K562 (cell line): ENCODE measurements at regions not wholly inside any gene's neighbourhood (a gene's known extent, or its start where the extent isn't known, plus 50 kb on each side); places are given as distances from the start of the nearest gene placed in this dataset.

Source experiments
- ATAC-seq: fragments of 200-7000 bp; cut with Tn5 transposase; 3 replicates; pipeline ENCODE4 v1.9.1; 2020; ENCODE audit warnings: moderate library complexity
- BruUV-seq: library from RNA; stranded (reverse); fragments of 400-500 nt; replicated peaks from 2 replicates; lab custom pipeline; 2021; lab: Mats Ljungman, UMichigan
- CTCF ChIA-PET: fragments of 300-600 bp; formaldehyde crosslinking; extraction: SDS; loops from one replicate; lab custom pipeline; 2021; ENCODE audit warnings: low intra/inter-chr PET ratio; lab: Yijun Ruan, JAX
- POLR2A ChIA-PET: fragments of 300-600, 350-650 bp; sonication (Branson Sonifier 250); formaldehyde crosslinking; extraction: SDS; loops from one replicate; lab custom pipeline; 2021; ENCODE audit warnings: antibody characterized with exemption, inconsistent platforms; lab: Yijun Ruan, JAX
- DNase-seq, 4 experiments: peaks; one replicate each; pipeline versions ENCODE4 v3.0.0 to v3.0.0-alpha.2; 2011 to 2018; ENCODE audit warnings: low spot score in 3 of 4, mixed read lengths in 3 of 4; ENCODE audit errors: extremely low read depth in 1 of 4
- FAIRE-seq: peaks from 2 replicates; lab custom pipeline; 2011; peaks lifted over from hg19 to GRCh38; lab: Jason Lieb, UNC
- H2AFZ ChIP-seq: 2 replicates; pipeline ENCODE4 v1.6.0; 2011; ENCODE audit warnings: low read depth, low read length, control low read depth, inconsistent platforms
- H3K27ac ChIP-seq: fragments of 200-600 bp; 3 replicates; pipeline ENCODE4 v1.8.0; 2011; ENCODE audit warnings: low read depth, mild to moderate bottlenecking, control low read depth, inconsistent platforms, low read length, moderate library complexity, mixed read lengths; ENCODE audit errors: extremely low read depth
- H3K27me3 ChIP-seq, 2 experiments: fragments of 300-600 bp in 1 of 2; 2 replicates in 1 of 2; 3 replicates in 1 of 2; pipeline versions ENCODE4 v1.6.0 to v1.8.0; 2011; ENCODE audit warnings: inconsistent platforms in 2 of 2, low read length in 2 of 2, mild to moderate bottlenecking in 1 of 2, mixed read lengths in 1 of 2, moderate library complexity in 1 of 2; ENCODE audit not compliant: control insufficient read depth in 2 of 2, insufficient read depth in 2 of 2
- H3K36me3 ChIP-seq: fragments of 300-600 bp; 3 replicates; pipeline ENCODE4 v1.8.0; 2011; ENCODE audit warnings: mild to moderate bottlenecking, low read length, inconsistent platforms; ENCODE audit not compliant: control insufficient read depth, insufficient read depth
- H3K4me1 ChIP-seq, 2 experiments: fragments of 200-600 bp in 1 of 2; replicated peaks in 1 of 2; 2 replicates in 1 of 2; 3 replicates in 1 of 2; pipeline versions ENCODE4 v1.5.1 to v1.8.0; 2011; ENCODE audit warnings: inconsistent platforms in 2 of 2, low read length in 2 of 2, mild to moderate bottlenecking in 1 of 2, mixed read lengths in 1 of 2, moderate library complexity in 1 of 2; ENCODE audit not compliant: control insufficient read depth in 2 of 2, insufficient read depth in 2 of 2
- H3K4me2 ChIP-seq: 2 replicates; pipeline ENCODE4 v1.6.1; 2011; ENCODE audit warnings: low read length, control low read depth, inconsistent platforms, mixed read lengths; ENCODE audit not compliant: insufficient read depth
- H3K4me3 ChIP-seq: fragments of 200-600 bp; sonication (generic), shearing (Covaris generic); 2 replicates; pipeline ENCODE4 v1.5.1; 2016; ENCODE audit warnings: control low read depth, inconsistent platforms
- H3K79me2 ChIP-seq: fragments of 200-600 bp; 3 replicates; pipeline ENCODE4 v1.8.0; 2011; ENCODE audit warnings: low read length, inconsistent platforms; ENCODE audit not compliant: control insufficient read depth, insufficient read depth
- H3K9ac ChIP-seq, 2 experiments: 2 replicates each; pipeline versions ENCODE4 v1.6.0 to v1.6.1; 2011; ENCODE audit warnings: low read depth in 2 of 2, low read length in 2 of 2, control low read depth in 1 of 2, inconsistent platforms in 1 of 2, mild to moderate bottlenecking in 1 of 2, mixed read lengths in 1 of 2; ENCODE audit not compliant: insufficient read depth in 1 of 2
- H3K9me1 ChIP-seq: one replicate; pipeline ENCODE4 v1.6.0; 2011; ENCODE audit warnings: inconsistent platforms, mild to moderate bottlenecking, low read length, moderate library complexity; ENCODE audit not compliant: control insufficient read depth, insufficient read depth
- H3K9me3 ChIP-seq: replicated peaks from 2 replicates; pipeline ENCODE4 v1.5.1; 2011; ENCODE audit warnings: low read depth, low read length, inconsistent platforms; ENCODE audit not compliant: control insufficient read depth, insufficient read depth
- H4K20me1 ChIP-seq: replicated peaks from 2 replicates; pipeline ENCODE4 v1.6.1; 2011; ENCODE audit warnings: low read length, inconsistent platforms, mixed read lengths; ENCODE audit not compliant: control insufficient read depth, insufficient read depth
- BRF1 ChIP-seq: IDR thresholded peaks from 3 replicates; pipeline ENCODE4 v1.6.1; 2011; ENCODE audit warnings: borderline replicate concordance, mild to moderate bottlenecking; ENCODE audit not compliant: insufficient read length; ENCODE audit errors: extremely low read depth
- FOXA1 ChIP-seq: fragments of 450-650 bp; IDR thresholded peaks from 2 replicates; pipeline ENCODE4 v1.6.1; 2016; ENCODE audit warnings: mild to moderate bottlenecking, borderline replicate concordance
- HDAC1 ChIP-seq, 2 experiments: fragments of 450-650 bp; IDR thresholded peaks; 2 replicates each; pipeline ENCODE4 v1.6.1; 2016 to 2017; ENCODE audit warnings: inconsistent platforms in 1 of 2, mild to moderate bottlenecking in 1 of 2, moderate library complexity in 1 of 2
- HDGF ChIP-seq: fragments of 450-650 bp; IDR thresholded peaks from 2 replicates; pipeline ENCODE4 v1.6.1; 2016
- MBD2 ChIP-seq: sonication (generic); IDR thresholded peaks from 2 replicates; pipeline ENCODE4 v1.6.1; 2016; ENCODE audit warnings: low read depth, borderline replicate concordance
- POLR3A ChIP-seq: IDR thresholded peaks from 2 replicates; pipeline ENCODE4 v1.6.1; 2011; ENCODE audit warnings: borderline replicate concordance, mild to moderate bottlenecking, moderate library complexity; ENCODE audit not compliant: insufficient read length, insufficient read depth; ENCODE audit errors: extremely low read depth
- SAFB ChIP-seq: fragments of 200-400 bp; formaldehyde crosslinking; IDR thresholded peaks from 2 replicates; pipeline ENCODE4 v1.6.1; 2017; ENCODE audit warnings: low read depth, low read length, borderline replicate concordance
- SAP30 ChIP-seq: fragments of 200-600 bp; sonication (generic); IDR thresholded peaks from 2 replicates; pipeline ENCODE4 v1.6.1; 2012; ENCODE audit warnings: borderline replicate concordance, low read depth, mild to moderate bottlenecking, moderate library complexity, low read length, control low read depth, inconsistent platforms; ENCODE audit not compliant: insufficient read depth, poor library complexity, severe bottlenecking
- SREBF1 ChIP-seq: fragments of 150-350 bp; IDR thresholded peaks from 2 replicates; pipeline ENCODE4 v1.6.1; 2014; ENCODE audit warnings: antibody characterized with exemption, low read depth, low read length, borderline replicate concordance
- TEAD4 ChIP-seq, 2 experiments: sonication (generic) in 1 of 2; formaldehyde crosslinking in 1 of 2; IDR thresholded peaks; 2 replicates each; pipeline versions ENCODE4 v1.6.1 to v1.8.0; 2012 to 2022; ENCODE audit warnings: borderline replicate concordance in 1 of 2, inconsistent platforms in 1 of 2, low read length in 1 of 2, mild to moderate bottlenecking in 1 of 2, missing genetic modification reagents in 1 of 2
- TRIM28 ChIP-seq: fragments of 450-650 bp; IDR thresholded peaks from 2 replicates; pipeline ENCODE4 v1.6.1; 2017
- WGBS: fragments of 100-300 bp; shearing (Covaris generic); methylation state at CpG from one replicate; pipeline ENCODE4 v1.1.6; 2016; ENCODE audit warnings: low coverage, mixed read lengths; ENCODE audit not compliant: insufficient coverage; ENCODE audit errors: missing lambda C conversion rate; 5-methylcytosine and 5-hydroxymethylcytosine counted together
- in situ Hi-C: fragments of 300-500 bp; cut with MboI; formaldehyde crosslinking; loops from 4 replicates; pipeline ENCODE4 v1.15.0; 2018; ENCODE audit warnings: inconsistent platforms, mixed read lengths
- intact Hi-C: fragments of 100-400 bp; cut with micrococcal nuclease; formaldehyde crosslinking; loops from 2 replicates; pipeline ENCODE4 v1.14.2; 2022
- TF ChIP-seq, protein P1 (sequence below): fragments of 450-650 bp; formaldehyde crosslinking; IDR thresholded peaks from 2 replicates; pipeline ENCODE4 v1.4.0; 2020; ENCODE audit warnings: mild to moderate bottlenecking, moderate library complexity
- TF ChIP-seq, protein P2 (sequence below): conservative IDR thresholded peaks from 2 replicates; pipeline ENCODE4 v1.6.1; 2011; ENCODE audit warnings: low read depth, mild to moderate bottlenecking, low read length; ENCODE audit not compliant: control insufficient read depth
- TF ChIP-seq, protein P3 (sequence below): sonication (generic); formaldehyde crosslinking; IDR thresholded peaks from 2 replicates; pipeline ENCODE4 v1.8.0; 2023; ENCODE audit warnings: mild to moderate bottlenecking, missing genetic modification reagents
- TF ChIP-seq, protein P4 (sequence below): fragments of 450-650 bp; formaldehyde crosslinking; IDR thresholded peaks from 2 replicates; pipeline ENCODE4 v1.4.0; 2020; ENCODE audit warnings: mild to moderate bottlenecking, moderate library complexity

DNA sequence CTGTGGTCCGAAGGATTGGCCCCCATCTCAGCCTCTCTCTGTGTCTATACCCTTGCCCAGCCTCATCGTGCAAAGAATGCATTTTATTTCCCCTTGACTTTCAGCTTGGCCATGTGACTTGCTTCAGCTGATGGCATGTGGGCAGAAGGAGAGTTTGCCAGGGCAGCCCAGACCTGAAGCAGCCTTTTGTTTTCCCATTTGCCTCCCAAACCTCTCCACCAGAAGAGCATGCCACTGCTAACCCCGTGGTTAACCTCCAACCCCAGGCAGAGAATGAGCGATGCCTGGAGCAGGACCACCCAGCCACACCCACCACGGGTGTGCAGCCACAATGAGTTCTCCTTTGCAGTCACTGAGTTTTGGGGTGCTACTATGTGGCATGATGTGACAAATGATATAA lies 136.4 kb downstream of the SETD4 start:
- POLR2A ChIA-PET, result no interaction called here
- H2AFZ ChIP-seq, result no peak overlapping the region
- TF ChIP-seq TRIM28 (no peak), SAP30 (no peak), MBD2 (no peak), POLR3A (no peak), FOXA1 (no peak), HDAC1 (IDR thresholded peaks at IDR 0.05) (no peak), SAFB (no peak), BRF1 (no peak), SREBF1 (no peak), TEAD4 (IDR thresholded peaks at IDR 0.05; ENCODE audit: low read length) (no peak), TEAD4 (CRISPR knock-in tag; IDR thresholded peaks at IDR 0.05; ENCODE audit: borderline replicate concordance) (no peak), HDGF (no peak)
- TF ChIP-seq, protein P1, sequence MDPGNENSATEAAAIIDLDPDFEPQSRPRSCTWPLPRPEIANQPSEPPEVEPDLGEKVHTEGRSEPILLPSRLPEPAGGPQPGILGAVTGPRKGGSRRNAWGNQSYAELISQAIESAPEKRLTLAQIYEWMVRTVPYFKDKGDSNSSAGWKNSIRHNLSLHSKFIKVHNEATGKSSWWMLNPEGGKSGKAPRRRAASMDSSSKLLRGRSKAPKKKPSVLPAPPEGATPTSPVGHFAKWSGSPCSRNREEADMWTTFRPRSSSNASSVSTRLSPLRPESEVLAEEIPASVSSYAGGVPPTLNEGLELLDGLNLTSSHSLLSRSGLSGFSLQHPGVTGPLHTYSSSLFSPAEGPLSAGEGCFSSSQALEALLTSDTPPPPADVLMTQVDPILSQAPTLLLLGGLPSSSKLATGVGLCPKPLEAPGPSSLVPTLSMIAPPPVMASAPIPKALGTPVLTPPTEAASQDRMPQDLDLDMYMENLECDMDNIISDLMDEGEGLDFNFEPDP (CRISPR knock-in tag), result no peak
- TF ChIP-seq, protein P2, sequence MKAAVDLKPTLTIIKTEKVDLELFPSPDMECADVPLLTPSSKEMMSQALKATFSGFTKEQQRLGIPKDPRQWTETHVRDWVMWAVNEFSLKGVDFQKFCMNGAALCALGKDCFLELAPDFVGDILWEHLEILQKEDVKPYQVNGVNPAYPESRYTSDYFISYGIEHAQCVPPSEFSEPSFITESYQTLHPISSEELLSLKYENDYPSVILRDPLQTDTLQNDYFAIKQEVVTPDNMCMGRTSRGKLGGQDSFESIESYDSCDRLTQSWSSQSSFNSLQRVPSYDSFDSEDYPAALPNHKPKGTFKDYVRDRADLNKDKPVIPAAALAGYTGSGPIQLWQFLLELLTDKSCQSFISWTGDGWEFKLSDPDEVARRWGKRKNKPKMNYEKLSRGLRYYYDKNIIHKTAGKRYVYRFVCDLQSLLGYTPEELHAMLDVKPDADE, result no peak
- TF ChIP-seq, protein P3, sequence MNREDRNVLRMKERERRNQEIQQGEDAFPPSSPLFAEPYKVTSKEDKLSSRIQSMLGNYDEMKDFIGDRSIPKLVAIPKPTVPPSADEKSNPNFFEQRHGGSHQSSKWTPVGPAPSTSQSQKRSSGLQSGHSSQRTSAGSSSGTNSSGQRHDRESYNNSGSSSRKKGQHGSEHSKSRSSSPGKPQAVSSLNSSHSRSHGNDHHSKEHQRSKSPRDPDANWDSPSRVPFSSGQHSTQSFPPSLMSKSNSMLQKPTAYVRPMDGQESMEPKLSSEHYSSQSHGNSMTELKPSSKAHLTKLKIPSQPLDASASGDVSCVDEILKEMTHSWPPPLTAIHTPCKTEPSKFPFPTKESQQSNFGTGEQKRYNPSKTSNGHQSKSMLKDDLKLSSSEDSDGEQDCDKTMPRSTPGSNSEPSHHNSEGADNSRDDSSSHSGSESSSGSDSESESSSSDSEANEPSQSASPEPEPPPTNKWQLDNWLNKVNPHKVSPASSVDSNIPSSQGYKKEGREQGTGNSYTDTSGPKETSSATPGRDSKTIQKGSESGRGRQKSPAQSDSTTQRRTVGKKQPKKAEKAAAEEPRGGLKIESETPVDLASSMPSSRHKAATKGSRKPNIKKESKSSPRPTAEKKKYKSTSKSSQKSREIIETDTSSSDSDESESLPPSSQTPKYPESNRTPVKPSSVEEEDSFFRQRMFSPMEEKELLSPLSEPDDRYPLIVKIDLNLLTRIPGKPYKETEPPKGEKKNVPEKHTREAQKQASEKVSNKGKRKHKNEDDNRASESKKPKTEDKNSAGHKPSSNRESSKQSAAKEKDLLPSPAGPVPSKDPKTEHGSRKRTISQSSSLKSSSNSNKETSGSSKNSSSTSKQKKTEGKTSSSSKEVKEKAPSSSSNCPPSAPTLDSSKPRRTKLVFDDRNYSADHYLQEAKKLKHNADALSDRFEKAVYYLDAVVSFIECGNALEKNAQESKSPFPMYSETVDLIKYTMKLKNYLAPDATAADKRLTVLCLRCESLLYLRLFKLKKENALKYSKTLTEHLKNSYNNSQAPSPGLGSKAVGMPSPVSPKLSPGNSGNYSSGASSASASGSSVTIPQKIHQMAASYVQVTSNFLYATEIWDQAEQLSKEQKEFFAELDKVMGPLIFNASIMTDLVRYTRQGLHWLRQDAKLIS (CRISPR knock-in tag), result no peak
- TF ChIP-seq, protein P4, sequence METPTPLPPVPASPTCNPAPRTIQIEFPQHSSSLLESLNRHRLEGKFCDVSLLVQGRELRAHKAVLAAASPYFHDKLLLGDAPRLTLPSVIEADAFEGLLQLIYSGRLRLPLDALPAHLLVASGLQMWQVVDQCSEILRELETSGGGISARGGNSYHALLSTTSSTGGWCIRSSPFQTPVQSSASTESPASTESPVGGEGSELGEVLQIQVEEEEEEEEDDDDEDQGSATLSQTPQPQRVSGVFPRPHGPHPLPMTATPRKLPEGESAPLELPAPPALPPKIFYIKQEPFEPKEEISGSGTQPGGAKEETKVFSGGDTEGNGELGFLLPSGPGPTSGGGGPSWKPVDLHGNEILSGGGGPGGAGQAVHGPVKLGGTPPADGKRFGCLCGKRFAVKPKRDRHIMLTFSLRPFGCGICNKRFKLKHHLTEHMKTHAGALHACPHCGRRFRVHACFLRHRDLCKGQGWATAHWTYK, result no peak

More for the DNA sequence above, 136.4 kb downstream of the SETD4 start:
- FAIRE-seq (no peak), ATAC-seq (no peak), DNase-seq (no peak)
- Histone ChIP-seq H3K4me3 (no peak overlapping the region), H3K27me3 (peaks cover 0 to 3% of the 10 kb centered on the region in 2 experiments; a peak in 1 of 5 replicates), H3K9ac (no peak overlapping the region), H3K79me2 (no peaks in the 10 kb centered on the region), H3K4me1 (no peaks in the 10 kb centered on the region), H3K27ac (no peak overlapping the region), H3K36me3 (no peaks in the 10 kb centered on the region), H4K20me1 (no peaks in the 10 kb centered on the region), H3K9me1 (no peaks in the 10 kb centered on the region), H3K9me3 (no peaks in the 10 kb centered on the region), H3K4me2 (no peak overlapping the region)
- in situ Hi-C loops (no loop called here), intact Hi-C loops (no loop called here)
- BruUV-seq, result no TSS peak
- CTCF ChIA-PET, result no interaction called here
- 0% methylated on average over 5 of the region's 5 CpGs for WGBS
